ENCODE measurements at regions not wholly inside any gene's neighbourhood (a gene's known extent, or its start where the extent isn't known, plus 50 kb on each side); places are given as distances from the start of the nearest gene placed in this dataset.

DNA sequence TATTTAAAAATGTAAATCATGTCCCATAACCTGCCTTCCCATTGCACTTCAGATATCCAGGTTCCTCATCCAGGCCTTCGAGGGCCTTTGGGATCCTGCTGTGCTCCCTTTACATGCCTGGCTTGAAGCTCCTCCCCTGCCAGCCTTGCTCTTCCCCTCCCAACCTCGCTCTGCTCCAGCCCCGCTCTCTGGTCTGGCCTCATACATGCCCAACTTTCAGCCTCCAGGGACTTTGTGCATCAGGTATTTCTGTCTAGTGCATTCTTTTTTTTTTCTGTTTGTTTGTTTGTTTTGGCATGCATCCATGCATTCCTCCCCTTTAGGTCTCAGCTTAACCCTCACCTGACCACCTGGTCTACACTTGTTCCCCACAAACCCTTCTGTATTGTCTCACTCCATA, 160.3 kb downstream of the SNX10 start:
- no peaks in the 10 kb centered on the region for H3K36me3 ChIP-seq (ENCODE audit: control insufficient read depth, insufficient read depth, low read length)
- H4K5ac ChIP-seq (ENCODE audit: low read depth, low read length), result no peak overlapping the region
- no peak overlapping the region for H2BK5ac ChIP-seq (ENCODE audit: low read depth, low read length, poor library complexity, severe bottlenecking)
- in situ Hi-C loops (cut with MboI; ENCODE audit: low sequenced_read_pairs) (no loop called here), dilution Hi-C loops (cut with HindIII; ENCODE audit: low sequenced_read_pairs, unreplicated experiment) (no loop called here), intact Hi-C loops (cut with micrococcal nuclease) (no loop called here)
- no peak overlapping the region for H4K91ac ChIP-seq (ENCODE audit: insufficient read depth, low read depth, low read length)
- no peak overlapping the region for H4K8ac ChIP-seq (ENCODE audit: low read depth in 2 of 2, low read length in 2 of 2)
- no peak overlapping the region for H2BK20ac ChIP-seq (ENCODE audit: low read depth, low read length)
- no peaks in the 10 kb centered on the region for H3K9me3 ChIP-seq (ENCODE audit: control insufficient read depth, insufficient read depth, low read length)
- no peak overlapping the region for H3K18ac ChIP-seq (ENCODE audit: low read depth, low read length)
- no peak overlapping the region for H3K27ac ChIP-seq (ENCODE audit: insufficient read depth, low read length)
- no peak overlapping the region for H3K56ac ChIP-seq (ENCODE audit: extremely low read depth, insufficient read depth, low read length)
- no peak overlapping the region for H3K4me3 ChIP-seq (ENCODE audit: insufficient read depth, low read depth, low read length)
- no peak overlapping the region for H3K4me2 ChIP-seq (ENCODE audit: low read depth, low read length)
- H3K4me1 ChIP-seq (ENCODE audit: control insufficient read depth, insufficient read depth, low read length), result no peaks in the 10 kb centered on the region
- H3K9ac ChIP-seq (ENCODE audit: low read depth, low read length), result no peak overlapping the region
- no peaks in the 10 kb centered on the region for H3K9me1 ChIP-seq (ENCODE audit: insufficient read depth, low read length)
- H4K20me1 ChIP-seq (ENCODE audit: insufficient read depth, low read length), result no peaks in the 10 kb centered on the region
- no peak for ATAC-seq (ENCODE audit: low read depth)
- H2AK9ac ChIP-seq (replicated peaks; ENCODE audit: low read depth, low read length, poor library complexity), result no peak overlapping the region
- no peak overlapping the region for H2BK120ac ChIP-seq (ENCODE audit: low read depth, low read length)
- no peak overlapping the region for H3K14ac ChIP-seq (replicated peaks; ENCODE audit: low read depth, low read length)
- H3K79me1 ChIP-seq (ENCODE audit: low read depth in 1 of 2, low read length in 2 of 2), result no peaks in the 10 kb centered on the region
- WGBS, 2 experiments (ENCODE audit: extremely low coverage in 2 of 2, insufficient read length in 1 of 2), result 0% methylated on average over 1 of the region's 3 CpGs; no CpG with 5 or more reads in 1 of the 2 experiments
- ChIA-PET CTCF (no interaction called here), POLR2A (ENCODE audit: unreplicated experiment) (no interaction called here)
- TF ChIP-seq BHLHE40 (IDR thresholded peaks at IDR 0.05; ENCODE audit: low read depth, low read length) (no peak), RFX5 (IDR thresholded peaks at IDR 0.05; ENCODE audit: low read depth, low read length) (no peak), SMC3 (IDR thresholded peaks at IDR 0.05; ENCODE audit: low read depth, low read length) (no peak), CEBPB (IDR thresholded peaks at IDR 0.05; ENCODE audit: low read depth, low read length) (no peak), RCOR1 (IDR thresholded peaks at IDR 0.05; ENCODE audit: insufficient replicate concordance, low read length) (no peak), FOS (IDR thresholded peaks at IDR 0.05; ENCODE audit: low read depth, low read length) (no peak), NFE2L2 (IDR thresholded peaks at IDR 0.05; ENCODE audit: low read depth, low read length) (no peak), MAZ (IDR thresholded peaks at IDR 0.05; ENCODE audit: borderline replicate concordance, low read depth, low read length) (no peak), RAD21 (IDR thresholded peaks at IDR 0.05; ENCODE audit: low read length) (no peak), POLR2A (IDR thresholded peaks at IDR 0.05; ENCODE audit: low read depth, low read length) (no peak), CHD1 (IDR thresholded peaks at IDR 0.05; ENCODE audit: low read depth, low read length) (no peak), MAFK (IDR thresholded peaks at IDR 0.05; ENCODE audit: low read depth, low read length) (no peak), MXI1 (IDR thresholded peaks at IDR 0.05; ENCODE audit: borderline replicate concordance, low read depth, low read length) (no peak)
- TF ChIP-seq, protein P1, sequence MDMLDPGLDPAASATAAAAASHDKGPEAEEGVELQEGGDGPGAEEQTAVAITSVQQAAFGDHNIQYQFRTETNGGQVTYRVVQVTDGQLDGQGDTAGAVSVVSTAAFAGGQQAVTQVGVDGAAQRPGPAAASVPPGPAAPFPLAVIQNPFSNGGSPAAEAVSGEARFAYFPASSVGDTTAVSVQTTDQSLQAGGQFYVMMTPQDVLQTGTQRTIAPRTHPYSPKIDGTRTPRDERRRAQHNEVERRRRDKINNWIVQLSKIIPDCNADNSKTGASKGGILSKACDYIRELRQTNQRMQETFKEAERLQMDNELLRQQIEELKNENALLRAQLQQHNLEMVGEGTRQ (IDR thresholded peaks at IDR 0.05; ENCODE audit: low read depth, low read length), result no peak
- TF ChIP-seq, protein P2, sequence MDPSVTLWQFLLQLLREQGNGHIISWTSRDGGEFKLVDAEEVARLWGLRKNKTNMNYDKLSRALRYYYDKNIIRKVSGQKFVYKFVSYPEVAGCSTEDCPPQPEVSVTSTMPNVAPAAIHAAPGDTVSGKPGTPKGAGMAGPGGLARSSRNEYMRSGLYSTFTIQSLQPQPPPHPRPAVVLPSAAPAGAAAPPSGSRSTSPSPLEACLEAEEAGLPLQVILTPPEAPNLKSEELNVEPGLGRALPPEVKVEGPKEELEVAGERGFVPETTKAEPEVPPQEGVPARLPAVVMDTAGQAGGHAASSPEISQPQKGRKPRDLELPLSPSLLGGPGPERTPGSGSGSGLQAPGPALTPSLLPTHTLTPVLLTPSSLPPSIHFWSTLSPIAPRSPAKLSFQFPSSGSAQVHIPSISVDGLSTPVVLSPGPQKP (IDR thresholded peaks at IDR 0.05; ENCODE audit: borderline replicate concordance, low read depth, low read length), result no peak
- TF ChIP-seq, protein P3, sequence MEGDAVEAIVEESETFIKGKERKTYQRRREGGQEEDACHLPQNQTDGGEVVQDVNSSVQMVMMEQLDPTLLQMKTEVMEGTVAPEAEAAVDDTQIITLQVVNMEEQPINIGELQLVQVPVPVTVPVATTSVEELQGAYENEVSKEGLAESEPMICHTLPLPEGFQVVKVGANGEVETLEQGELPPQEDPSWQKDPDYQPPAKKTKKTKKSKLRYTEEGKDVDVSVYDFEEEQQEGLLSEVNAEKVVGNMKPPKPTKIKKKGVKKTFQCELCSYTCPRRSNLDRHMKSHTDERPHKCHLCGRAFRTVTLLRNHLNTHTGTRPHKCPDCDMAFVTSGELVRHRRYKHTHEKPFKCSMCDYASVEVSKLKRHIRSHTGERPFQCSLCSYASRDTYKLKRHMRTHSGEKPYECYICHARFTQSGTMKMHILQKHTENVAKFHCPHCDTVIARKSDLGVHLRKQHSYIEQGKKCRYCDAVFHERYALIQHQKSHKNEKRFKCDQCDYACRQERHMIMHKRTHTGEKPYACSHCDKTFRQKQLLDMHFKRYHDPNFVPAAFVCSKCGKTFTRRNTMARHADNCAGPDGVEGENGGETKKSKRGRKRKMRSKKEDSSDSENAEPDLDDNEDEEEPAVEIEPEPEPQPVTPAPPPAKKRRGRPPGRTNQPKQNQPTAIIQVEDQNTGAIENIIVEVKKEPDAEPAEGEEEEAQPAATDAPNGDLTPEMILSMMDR (conservative IDR thresholded peaks at IDR 0.05; ENCODE audit: low read depth, low read length), result no peak
- DNase-seq, result no peak
- no peak overlapping the region for H2AFZ ChIP-seq (replicated peaks; ENCODE audit: low read length, poor library complexity)
- no peak overlapping the region for H2BK15ac ChIP-seq (ENCODE audit: low read depth, low read length)
- no peak overlapping the region for H3K23ac ChIP-seq (ENCODE audit: low read depth, low read length)
- H3K27me3 ChIP-seq (ENCODE audit: control insufficient read depth, insufficient read depth, low read length), result no peaks in the 10 kb centered on the region
- no peak overlapping the region for H3K4ac ChIP-seq (ENCODE audit: low read depth, low read length)
- H2AK5ac ChIP-seq (ENCODE audit: low read depth, low read length), result no peak overlapping the region
- no TSS peak for BruUV-seq (replicated peaks)
